ENCODE measurements at regions not wholly inside any gene's neighbourhood (a gene's known extent, or its start where the extent isn't known, plus 50 kb on each side); places are given as distances from the start of the nearest gene placed in this dataset.

DNA sequence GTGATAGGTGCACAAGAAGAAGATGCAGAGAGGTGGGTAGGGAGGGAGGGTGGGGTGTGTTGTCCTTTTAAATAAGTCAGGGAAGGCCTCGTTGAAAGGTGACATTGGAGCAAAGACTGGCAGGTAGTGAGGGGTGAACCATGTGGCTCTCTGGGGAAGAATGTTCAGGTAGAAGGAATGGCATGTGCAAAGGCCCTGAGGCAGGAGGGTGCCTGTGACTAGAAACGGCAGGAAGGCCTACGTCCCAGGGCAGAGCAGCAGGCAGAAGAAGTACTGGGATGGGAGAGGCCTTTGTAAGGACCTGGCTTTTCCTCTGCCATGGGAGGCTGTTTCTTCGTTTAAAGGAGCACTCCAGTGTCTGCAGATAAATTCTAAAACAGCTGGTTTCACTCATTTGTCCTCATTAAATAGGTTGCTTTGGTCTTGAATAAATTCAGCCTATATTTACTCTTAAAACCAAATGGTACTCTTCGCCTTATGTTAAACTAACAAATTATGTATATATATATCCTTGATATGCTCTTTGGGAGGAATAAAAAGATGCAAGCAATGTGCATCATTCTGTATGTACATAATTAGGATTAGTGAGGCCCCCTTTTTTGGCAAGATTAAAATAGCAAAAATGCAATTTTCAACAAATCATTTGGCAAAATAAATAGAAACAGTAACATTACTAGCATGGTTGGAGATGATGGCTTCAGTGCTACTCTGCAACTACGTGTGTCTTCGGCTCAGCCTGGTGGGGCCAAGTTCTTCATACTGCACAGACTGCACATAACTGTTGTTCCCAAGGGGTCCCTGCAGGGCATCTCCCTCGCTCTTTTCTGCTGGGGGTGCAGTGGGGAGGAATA, 151.4 kb downstream of the KLF13 start:
- no peak for TF ChIP-seq POLR2A (IDR thresholded peaks at IDR 0.05)
- TF ChIP-seq, protein P1, sequence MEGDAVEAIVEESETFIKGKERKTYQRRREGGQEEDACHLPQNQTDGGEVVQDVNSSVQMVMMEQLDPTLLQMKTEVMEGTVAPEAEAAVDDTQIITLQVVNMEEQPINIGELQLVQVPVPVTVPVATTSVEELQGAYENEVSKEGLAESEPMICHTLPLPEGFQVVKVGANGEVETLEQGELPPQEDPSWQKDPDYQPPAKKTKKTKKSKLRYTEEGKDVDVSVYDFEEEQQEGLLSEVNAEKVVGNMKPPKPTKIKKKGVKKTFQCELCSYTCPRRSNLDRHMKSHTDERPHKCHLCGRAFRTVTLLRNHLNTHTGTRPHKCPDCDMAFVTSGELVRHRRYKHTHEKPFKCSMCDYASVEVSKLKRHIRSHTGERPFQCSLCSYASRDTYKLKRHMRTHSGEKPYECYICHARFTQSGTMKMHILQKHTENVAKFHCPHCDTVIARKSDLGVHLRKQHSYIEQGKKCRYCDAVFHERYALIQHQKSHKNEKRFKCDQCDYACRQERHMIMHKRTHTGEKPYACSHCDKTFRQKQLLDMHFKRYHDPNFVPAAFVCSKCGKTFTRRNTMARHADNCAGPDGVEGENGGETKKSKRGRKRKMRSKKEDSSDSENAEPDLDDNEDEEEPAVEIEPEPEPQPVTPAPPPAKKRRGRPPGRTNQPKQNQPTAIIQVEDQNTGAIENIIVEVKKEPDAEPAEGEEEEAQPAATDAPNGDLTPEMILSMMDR (IDR thresholded peaks at IDR 0.05): no peak

All from testis (tissue), 2 donors.